Hematopoietic multipotent progenitor cell treated with erythropoietin and hydrocortisone succinate and interleukin-3 and kit ligand, for 15 days (in vitro differentiated cells): ENCODE measurements at regions not wholly inside any gene's neighbourhood (a gene's known extent, or its start where the extent isn't known, plus 50 kb on each side); places are given as distances from the start of the nearest gene placed in this dataset.

Experiments
- DNase-seq: peaks from one replicate; pipeline ENCODE4 v3.0.0-alpha.2; 2015; ENCODE audit warnings: low spot score

- no peak for DNase-seq
Observed at GRCh38 chr10:106520698-106521097, 643.8 kb downstream of the SORCS1 start.

GRCh38 chr10:106519376-106520030 is 645.0 kb downstream of the SORCS1 start:
- no peak for DNase-seq

DNA sequence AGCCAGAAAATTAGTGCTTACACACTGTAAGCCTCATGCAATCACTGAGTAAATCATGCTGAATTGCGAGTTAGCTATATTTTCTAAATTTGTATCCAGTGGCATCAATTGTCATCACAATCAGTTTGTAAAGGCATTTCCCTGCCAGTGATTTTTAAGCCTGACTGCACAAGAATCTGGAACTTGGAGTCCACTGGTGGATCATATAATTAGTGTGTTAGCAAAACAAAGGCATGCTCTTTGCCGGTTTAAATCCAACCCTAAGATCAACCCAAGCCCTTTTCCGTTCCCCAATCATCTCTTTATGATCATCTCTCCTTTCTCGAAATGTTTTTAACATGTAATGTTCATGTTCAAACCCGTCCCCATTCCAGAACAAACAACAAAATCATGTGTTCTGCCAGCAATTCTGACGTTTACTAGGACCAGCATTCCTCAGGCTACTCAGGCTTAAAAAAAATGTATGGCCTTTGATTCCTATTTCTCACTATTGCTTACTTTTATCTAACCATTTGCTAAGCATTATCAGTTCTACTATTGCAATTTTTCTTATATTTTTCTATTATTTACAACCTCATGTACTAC is 649.2 kb downstream of the SORCS1 start:
- no peak for DNase-seq

DNA sequence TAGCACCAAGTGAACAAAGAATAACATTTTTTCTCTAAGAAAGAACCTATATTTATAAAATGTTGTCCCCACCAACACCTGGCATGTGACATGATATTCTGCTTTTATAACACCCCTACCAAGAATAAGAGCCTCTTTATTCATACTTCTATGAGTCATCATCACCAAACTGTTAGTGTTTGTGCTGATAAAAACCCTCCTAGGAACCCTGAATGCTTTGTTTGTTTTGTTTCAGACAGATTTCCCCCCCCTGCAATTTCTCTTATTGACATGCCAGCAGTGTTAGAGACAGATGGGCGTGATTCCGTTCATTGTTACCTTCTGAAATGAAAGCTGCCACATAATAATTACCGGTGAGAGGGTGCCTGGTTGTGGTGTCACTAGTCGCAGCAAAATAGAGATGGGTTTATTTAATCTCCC is 651.1 kb downstream of the SORCS1 start:
- no peak for DNase-seq

DNA sequence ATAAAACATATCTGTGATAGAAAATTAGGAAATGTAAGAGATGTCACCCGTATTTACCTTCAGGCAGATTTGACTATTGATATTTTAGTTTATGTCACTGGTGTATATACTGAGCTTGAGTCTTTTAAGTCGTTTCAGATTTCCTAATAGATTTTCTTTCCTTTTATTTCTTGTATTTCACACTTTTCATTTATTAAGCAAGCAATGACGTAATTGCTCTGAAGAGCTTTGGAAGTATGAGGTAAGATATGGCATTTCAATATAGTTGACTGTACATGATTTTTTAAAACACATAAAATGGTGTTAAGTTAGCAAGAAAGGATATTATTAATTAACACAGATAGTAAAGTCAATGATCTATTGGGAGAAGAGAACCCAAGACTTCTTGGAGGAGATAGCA is 652.6 kb downstream of the SORCS1 start:
- DNase-seq = no peak

DNA sequence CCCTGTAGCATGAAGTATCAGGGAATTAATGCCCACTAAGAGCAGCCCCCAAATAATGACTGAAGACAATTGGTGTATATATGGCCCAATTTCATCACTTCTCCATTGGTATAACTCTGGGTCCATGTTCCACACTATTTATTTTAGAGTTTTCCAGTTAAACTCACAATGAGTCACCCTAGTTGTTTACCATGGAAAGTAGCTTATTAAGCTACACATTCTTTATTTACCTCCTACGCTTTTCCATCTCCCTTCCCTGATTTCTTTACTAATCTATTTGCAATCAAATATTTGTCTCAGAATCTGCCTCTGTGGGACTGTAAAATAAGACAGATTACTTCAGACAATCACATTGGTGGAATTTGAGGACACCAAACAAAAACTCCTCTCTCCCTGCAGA is 655.6 kb downstream of the SORCS1 start:
- DNase-seq = no peak

- DNase-seq = no peak
Observed at GRCh38 chr10:106506526-106507283, 657.8 kb downstream of the SORCS1 start.

- DNase-seq = no peak
Observed at GRCh38 chr10:106504536-106504935, 660.0 kb downstream of the SORCS1 start.

DNA sequence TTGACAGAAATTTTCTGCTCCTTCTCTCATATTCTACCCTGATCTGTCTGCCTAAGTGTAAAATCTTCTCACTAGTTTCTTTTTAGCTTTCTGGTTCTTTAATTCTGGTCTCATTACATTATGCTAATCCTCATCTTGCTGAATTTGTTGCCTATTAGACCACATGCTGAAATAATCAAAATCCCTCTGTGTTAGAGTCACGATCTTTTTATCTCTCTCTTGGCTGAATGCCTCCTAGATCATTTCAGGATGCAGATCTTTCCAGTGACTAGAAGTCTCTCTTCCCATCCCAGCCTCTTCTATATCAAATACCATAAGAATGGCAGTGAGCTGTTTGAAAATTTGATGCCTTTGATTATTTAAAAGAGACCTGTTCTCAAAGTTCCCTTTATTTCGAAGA is 661.9 kb downstream of the SORCS1 start:
- DNase-seq = no peak

GRCh38 chr10:106500925-106501525 is 663.5 kb downstream of the SORCS1 start:
- DNase-seq = no peak

GRCh38 chr10:106500041-106500924 is 664.2 kb downstream of the SORCS1 start:
- DNase-seq = no peak

GRCh38 chr10:106499448-106499847 is 665.1 kb downstream of the SORCS1 start:
- no peak for DNase-seq

- DNase-seq = no peak
Observed at GRCh38 chr10:106498675-106499074, 665.8 kb downstream of the SORCS1 start.

GRCh38 chr10:106495931-106496330 is 668.6 kb downstream of the SORCS1 start:
- no peak for DNase-seq

GRCh38 chr10:106493751-106494150 is 670.8 kb downstream of the SORCS1 start:
- no peak for DNase-seq

DNA sequence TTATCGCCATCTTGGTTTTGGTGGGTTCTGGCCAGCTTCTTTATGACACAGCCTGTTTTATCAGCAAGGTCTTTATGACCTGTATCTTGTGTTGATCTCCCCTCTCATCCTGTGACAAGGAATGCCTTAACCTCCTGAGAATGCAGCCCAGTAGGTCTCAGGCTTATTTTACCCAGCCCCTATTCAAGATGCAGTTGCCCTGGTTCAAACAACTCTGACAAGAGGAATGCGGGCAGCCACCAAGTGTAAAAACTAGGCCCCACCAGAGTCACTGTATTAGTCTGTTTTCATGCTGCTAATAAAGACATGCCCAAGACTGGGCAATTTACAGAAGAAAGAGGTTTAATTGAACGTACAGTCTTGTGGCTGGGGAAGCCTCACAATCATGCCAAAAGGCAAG is 671.3 kb downstream of the SORCS1 start:
- no peak for DNase-seq

- no peak for DNase-seq
Observed at GRCh38 chr10:106487726-106488125, 676.8 kb downstream of the SORCS1 start.

DNA sequence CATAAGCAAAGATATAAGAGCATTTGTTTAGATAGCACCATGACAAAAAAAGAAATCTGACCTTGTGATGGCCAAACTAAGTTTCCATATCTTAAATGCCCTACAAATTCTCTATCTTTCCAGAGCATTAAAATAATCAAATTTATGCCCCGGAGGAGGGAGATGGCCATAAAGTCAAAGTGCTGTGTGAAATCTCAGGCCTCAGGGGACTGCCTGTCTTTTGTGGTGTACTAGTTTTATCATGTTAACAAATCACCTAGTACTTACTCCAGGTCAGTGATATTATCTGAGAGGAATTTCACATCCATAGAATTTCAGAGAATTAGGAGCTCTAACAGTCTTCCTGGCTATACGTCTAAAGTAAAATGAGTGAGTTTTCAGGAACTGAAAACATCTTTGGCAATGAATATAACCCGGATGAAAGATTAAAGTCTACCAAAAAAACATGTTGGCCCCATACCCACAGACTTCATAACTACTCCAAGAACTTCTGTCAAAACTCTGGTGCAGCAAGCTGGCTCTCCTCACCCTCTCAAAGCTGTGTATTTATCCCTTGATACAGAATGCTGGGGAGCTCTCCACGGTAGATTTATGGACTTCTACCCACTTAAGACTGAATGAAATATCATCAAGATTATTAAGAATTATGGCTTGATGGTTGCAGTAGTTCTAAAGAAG is 682.8 kb downstream of the SORCS1 start:
- no peak for DNase-seq

GRCh38 chr10:106479636-106480035 is 684.9 kb downstream of the SORCS1 start:
- no peak for DNase-seq

DNA sequence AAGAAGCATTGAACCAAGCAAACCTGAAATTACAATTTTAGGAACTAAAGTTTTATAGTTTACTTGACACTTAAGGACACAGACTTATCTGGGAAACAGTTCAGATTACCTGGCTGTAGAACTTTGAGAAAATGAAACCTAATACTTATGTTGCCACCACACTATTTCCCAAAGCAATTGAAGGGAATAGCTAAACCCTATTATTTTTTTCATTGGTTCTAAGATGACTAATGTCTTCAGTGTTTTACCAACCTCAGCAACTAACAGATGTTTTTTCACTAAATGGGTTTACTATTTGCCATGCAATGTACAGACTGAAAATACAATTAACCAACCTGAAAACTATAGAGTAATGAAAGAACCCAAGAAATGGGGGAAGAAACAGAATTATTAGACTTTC is 689.6 kb downstream of the SORCS1 start:
- no peak for DNase-seq

DNA sequence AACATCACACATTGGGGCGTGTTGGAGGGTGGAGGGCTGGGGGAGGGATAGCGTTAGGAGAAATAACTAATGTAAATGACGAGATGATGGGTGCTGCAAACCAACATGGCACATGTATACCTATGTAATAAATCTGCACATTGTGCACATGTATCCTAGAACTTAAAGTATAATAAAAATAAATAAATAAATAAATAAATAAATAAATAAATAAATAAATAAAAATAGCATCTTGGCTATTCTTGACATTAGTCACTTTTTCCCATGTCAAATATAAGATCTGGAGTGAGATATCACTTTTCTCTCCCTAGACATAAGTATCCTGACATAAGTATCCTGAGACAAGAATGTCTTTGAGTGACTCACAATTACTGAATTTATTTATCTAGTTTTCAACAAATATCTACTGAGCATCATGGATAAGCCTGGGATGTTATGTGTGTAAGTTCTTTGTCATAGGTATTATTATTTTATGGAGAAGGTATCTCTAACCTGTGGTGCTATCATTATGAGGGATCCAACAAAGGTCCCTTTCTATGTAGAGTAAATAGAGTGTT is 691.3 kb downstream of the SORCS1 start:
- no peak for DNase-seq
